ENCODE measurements at regions not wholly inside any gene's neighbourhood (a gene's known extent, or its start where the extent isn't known, plus 50 kb on each side); places are given as distances from the start of the nearest gene placed in this dataset.
"Not testable (repeated sequence)": the region's sequence is repeated elsewhere in the genome, so short reads cannot be mapped to it uniquely, and the experiment has no call there.

DNA sequence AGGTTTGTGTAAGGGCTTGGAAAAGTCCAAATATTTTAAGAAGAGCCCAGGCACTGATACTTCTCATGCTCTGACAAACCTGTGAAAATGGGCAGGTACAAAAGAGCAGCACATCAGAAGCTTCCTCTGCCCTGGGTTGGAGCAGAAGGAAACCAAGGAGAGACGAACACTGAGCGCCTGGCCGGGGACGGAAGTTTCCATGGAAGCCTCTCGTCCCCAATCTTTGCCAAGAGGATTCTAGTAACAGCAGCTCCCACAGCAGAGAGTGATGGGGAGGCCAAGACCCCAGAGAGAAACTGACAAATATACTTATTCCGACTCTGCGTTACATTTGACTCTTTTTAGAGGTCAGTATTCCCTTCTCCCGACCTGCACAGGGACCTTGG, 268.5 kb downstream of the C16orf95 start:
- H3K4me3 Mint-ChIP-seq: no peak overlapping the region
- peaks cover under 1% of the 10 kb centered on the region; the same call in 1 of the 2 replicates for H3K36me3 Mint-ChIP-seq
- DNase-seq (ENCODE audit: low spot score) (no peak), ATAC-seq (no peak)
- TF ChIP-seq, protein P1, sequence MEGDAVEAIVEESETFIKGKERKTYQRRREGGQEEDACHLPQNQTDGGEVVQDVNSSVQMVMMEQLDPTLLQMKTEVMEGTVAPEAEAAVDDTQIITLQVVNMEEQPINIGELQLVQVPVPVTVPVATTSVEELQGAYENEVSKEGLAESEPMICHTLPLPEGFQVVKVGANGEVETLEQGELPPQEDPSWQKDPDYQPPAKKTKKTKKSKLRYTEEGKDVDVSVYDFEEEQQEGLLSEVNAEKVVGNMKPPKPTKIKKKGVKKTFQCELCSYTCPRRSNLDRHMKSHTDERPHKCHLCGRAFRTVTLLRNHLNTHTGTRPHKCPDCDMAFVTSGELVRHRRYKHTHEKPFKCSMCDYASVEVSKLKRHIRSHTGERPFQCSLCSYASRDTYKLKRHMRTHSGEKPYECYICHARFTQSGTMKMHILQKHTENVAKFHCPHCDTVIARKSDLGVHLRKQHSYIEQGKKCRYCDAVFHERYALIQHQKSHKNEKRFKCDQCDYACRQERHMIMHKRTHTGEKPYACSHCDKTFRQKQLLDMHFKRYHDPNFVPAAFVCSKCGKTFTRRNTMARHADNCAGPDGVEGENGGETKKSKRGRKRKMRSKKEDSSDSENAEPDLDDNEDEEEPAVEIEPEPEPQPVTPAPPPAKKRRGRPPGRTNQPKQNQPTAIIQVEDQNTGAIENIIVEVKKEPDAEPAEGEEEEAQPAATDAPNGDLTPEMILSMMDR (IDR thresholded peaks at IDR 0.05): no peak
- TF ChIP-seq ZNF396 (CRISPR knock-in tag; IDR thresholded peaks at IDR 0.05; ENCODE audit: borderline replicate concordance) (no peak), ELF4 (CRISPR knock-in tag; IDR thresholded peaks at IDR 0.05; ENCODE audit: low read depth) (no peak), EMX1 (CRISPR knock-in tag; IDR thresholded peaks at IDR 0.05) (no peak), SMAD4 (CRISPR knock-in tag; IDR thresholded peaks at IDR 0.05) (no peak), NFYB (CRISPR knock-in tag; conservative IDR thresholded peaks at IDR 0.05; ENCODE audit: low read depth) (no peak), SMAD3 (CRISPR knock-in tag; IDR thresholded peaks at IDR 0.05; ENCODE audit: borderline replicate concordance) (no peak), CBFB (CRISPR knock-in tag; IDR thresholded peaks at IDR 0.05; ENCODE audit: low read depth) (no peak), ZMAT4 (CRISPR knock-in tag; IDR thresholded peaks at IDR 0.05) (no peak), CREB1 (CRISPR knock-in tag; IDR thresholded peaks at IDR 0.05) (no peak), NFATC4 (CRISPR knock-in tag; IDR thresholded peaks at IDR 0.05) (no peak), NFE2L1 (CRISPR knock-in tag; IDR thresholded peaks at IDR 0.05) (no peak), ZNF317 (CRISPR knock-in tag; IDR thresholded peaks at IDR 0.05; ENCODE audit: borderline replicate concordance, low read depth) (no peak), FOXK1 (CRISPR knock-in tag; IDR thresholded peaks at IDR 0.05) (no peak), CREM (CRISPR knock-in tag; IDR thresholded peaks at IDR 0.05) (no peak), ZBTB21 (CRISPR knock-in tag; IDR thresholded peaks at IDR 0.05; ENCODE audit: borderline replicate concordance) (no peak), ETV6 (CRISPR knock-in tag; IDR thresholded peaks at IDR 0.05) (no peak), FOXP4 (CRISPR knock-in tag; IDR thresholded peaks at IDR 0.05) (no peak)
- TF ChIP-seq, protein P2, sequence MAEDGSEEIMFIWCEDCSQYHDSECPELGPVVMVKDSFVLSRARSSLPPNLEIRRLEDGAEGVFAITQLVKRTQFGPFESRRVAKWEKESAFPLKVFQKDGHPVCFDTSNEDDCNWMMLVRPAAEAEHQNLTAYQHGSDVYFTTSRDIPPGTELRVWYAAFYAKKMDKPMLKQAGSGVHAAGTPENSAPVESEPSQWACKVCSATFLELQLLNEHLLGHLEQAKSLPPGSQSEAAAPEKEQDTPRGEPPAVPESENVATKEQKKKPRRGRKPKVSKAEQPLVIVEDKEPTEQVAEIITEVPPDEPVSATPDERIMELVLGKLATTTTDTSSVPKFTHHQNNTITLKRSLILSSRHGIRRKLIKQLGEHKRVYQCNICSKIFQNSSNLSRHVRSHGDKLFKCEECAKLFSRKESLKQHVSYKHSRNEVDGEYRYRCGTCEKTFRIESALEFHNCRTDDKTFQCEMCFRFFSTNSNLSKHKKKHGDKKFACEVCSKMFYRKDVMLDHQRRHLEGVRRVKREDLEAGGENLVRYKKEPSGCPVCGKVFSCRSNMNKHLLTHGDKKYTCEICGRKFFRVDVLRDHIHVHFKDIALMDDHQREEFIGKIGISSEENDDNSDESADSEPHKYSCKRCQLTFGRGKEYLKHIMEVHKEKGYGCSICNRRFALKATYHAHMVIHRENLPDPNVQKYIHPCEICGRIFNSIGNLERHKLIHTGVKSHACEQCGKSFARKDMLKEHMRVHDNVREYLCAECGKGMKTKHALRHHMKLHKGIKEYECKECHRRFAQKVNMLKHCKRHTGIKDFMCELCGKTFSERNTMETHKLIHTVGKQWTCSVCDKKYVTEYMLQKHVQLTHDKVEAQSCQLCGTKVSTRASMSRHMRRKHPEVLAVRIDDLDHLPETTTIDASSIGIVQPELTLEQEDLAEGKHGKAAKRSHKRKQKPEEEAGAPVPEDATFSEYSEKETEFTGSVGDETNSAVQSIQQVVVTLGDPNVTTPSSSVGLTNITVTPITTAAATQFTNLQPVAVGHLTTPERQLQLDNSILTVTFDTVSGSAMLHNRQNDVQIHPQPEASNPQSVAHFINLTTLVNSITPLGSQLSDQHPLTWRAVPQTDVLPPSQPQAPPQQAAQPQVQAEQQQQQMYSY (CRISPR knock-in tag; IDR thresholded peaks at IDR 0.05): no peak
- TF ChIP-seq, protein P3, sequence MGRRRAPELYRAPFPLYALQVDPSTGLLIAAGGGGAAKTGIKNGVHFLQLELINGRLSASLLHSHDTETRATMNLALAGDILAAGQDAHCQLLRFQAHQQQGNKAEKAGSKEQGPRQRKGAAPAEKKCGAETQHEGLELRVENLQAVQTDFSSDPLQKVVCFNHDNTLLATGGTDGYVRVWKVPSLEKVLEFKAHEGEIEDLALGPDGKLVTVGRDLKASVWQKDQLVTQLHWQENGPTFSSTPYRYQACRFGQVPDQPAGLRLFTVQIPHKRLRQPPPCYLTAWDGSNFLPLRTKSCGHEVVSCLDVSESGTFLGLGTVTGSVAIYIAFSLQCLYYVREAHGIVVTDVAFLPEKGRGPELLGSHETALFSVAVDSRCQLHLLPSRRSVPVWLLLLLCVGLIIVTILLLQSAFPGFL (CRISPR knock-in tag; IDR thresholded peaks at IDR 0.05; ENCODE audit: borderline replicate concordance): no peak
- H3K4me1 Mint-ChIP-seq: peaks cover 23% of the 10 kb centered on the region
- no peak overlapping the region for H3K27ac Mint-ChIP-seq
- peaks cover 2% of the 10 kb centered on the region; the same call in 1 of the 2 replicates for H3K27me3 Mint-ChIP-seq (ENCODE audit: low read depth)
- ChIA-PET POLR2A (no interaction called here), CTCF (interaction anchor here (0.6 to 2.5 kb wide), 4 partner anchors 12 to 525 kb away, joined by 3 to 18 read pairs (median 5); no protein-coding TSS in a partner anchor)
- peaks cover under 1% of the 10 kb centered on the region for H3K9me3 Mint-ChIP-seq

DNA sequence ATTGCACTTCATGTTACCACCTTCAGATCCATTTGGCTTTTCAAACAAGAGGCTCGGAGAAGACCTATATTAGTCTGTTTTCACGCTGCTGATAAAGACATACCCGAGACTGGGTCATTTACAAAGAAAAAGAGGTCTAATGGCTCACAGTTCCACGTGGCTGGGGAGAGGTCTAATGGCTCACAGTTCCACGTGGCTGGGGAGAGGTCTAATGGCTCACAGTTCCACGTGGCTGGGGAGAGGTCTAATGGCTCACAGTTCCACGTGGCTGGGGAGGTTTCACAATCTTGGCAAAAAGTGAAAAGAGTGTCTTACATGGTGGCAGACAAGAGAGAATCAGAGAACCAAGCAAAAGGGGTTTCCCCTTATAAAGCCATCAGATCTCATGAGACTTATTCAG, 268.0 kb downstream of the C16orf95 start:
- H3K27me3 Mint-ChIP-seq (ENCODE audit: low read depth); ATAC-seq; H3K27ac Mint-ChIP-seq; H3K9me3 Mint-ChIP-seq; DNase-seq (ENCODE audit: low spot score); POLR2A ChIA-PET; H3K36me3 Mint-ChIP-seq; H3K4me3 Mint-ChIP-seq: not testable (repeated sequence)
- peaks cover 23% of the 10 kb centered on the region for H3K4me1 Mint-ChIP-seq
- CTCF ChIA-PET: interaction anchor here (2.5 kb wide), 1 partner anchor 13 kb away, joined by 18 read pairs; no protein-coding TSS in a partner anchor
